ENCODE measurements at regions not wholly inside any gene's neighbourhood (a gene's known extent, or its start where the extent isn't known, plus 50 kb on each side); places are given as distances from the start of the nearest gene placed in this dataset.

DNA sequence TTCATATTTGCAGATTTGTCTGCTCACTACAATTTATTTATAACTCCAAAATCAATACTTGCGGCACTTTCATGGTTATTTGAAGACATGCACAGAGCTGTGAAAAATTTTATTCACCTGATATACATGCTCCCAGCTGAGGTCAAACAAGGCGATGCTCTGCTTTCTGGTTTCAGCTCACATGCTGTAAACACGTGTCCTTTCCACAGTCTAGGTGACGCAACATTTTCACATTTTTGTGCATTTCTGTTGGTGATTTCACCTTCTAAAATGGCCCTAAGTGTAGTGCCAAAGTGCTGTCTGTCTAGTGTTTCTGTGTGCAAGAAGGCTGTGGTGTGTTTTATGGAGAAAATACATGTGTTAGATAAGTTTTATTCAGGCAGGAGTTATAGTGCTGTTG is 650.5 kb downstream of the RNF144B start:
- DNase-seq (ENCODE audit: low spot score), result no peak
- ChIA-PET POLR2A (ENCODE audit: low non-redundant PET) (no interaction called here), CTCF (no interaction called here)
- no peak overlapping the region for H3K27ac ChIP-seq
- TF ChIP-seq, protein P1, sequence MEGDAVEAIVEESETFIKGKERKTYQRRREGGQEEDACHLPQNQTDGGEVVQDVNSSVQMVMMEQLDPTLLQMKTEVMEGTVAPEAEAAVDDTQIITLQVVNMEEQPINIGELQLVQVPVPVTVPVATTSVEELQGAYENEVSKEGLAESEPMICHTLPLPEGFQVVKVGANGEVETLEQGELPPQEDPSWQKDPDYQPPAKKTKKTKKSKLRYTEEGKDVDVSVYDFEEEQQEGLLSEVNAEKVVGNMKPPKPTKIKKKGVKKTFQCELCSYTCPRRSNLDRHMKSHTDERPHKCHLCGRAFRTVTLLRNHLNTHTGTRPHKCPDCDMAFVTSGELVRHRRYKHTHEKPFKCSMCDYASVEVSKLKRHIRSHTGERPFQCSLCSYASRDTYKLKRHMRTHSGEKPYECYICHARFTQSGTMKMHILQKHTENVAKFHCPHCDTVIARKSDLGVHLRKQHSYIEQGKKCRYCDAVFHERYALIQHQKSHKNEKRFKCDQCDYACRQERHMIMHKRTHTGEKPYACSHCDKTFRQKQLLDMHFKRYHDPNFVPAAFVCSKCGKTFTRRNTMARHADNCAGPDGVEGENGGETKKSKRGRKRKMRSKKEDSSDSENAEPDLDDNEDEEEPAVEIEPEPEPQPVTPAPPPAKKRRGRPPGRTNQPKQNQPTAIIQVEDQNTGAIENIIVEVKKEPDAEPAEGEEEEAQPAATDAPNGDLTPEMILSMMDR (conservative IDR thresholded peaks at IDR 0.05; ENCODE audit: low read depth), result no peak

DNA sequence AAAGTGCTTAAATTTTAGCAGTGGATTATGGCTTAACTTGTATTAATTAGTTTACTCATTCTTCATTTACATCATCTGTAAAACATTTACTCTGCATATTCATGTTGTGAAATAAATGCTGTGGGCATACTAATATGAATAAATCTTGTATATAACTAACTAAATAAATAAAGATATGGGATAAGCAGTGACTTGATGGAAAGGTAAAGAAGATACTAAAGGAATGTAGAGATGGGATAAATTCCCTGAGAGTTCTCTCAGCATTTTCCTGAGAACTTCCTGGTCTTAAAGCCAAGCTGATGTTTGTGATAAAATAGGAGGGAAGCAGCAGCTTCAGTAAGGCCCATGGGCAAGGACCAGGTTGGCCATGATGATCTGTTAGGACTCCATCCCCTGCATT is 652.1 kb downstream of the RNF144B start:
- CTCF ChIA-PET, result no interaction called here
- no peak overlapping the region for H3K27ac ChIP-seq
- no peak for DNase-seq (ENCODE audit: low spot score)
- POLR2A ChIA-PET (ENCODE audit: low non-redundant PET), result no interaction called here
- TF ChIP-seq, protein P1 (conservative IDR thresholded peaks at IDR 0.05; ENCODE audit: low read depth), result no peak

DNA sequence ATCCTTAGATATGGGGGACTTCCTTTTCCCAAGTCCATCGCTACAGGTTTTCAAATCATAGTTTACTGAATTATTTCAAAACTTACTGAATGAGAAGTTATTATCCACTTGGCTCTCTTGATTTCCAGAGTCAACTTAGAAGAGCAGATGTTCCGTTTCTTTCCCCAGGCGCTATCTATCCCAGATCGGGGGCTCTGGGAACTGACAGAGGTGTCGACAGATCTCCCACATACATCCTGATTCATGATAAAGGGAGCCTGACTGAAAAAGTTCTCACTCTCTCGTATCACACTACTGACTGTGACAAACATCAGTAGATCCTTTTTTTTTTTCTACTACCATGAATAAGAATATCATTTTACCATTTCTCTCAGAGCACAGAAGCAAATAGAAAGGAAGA is 654.8 kb downstream of the RNF144B start:
- TF ChIP-seq, protein P1 (conservative IDR thresholded peaks at IDR 0.05; ENCODE audit: low read depth), result no peak
- H3K27ac ChIP-seq, result no peak overlapping the region
- ChIA-PET CTCF (no interaction called here), POLR2A (ENCODE audit: low non-redundant PET) (no interaction called here)
- DNase-seq (ENCODE audit: low spot score), result no peak

DNA sequence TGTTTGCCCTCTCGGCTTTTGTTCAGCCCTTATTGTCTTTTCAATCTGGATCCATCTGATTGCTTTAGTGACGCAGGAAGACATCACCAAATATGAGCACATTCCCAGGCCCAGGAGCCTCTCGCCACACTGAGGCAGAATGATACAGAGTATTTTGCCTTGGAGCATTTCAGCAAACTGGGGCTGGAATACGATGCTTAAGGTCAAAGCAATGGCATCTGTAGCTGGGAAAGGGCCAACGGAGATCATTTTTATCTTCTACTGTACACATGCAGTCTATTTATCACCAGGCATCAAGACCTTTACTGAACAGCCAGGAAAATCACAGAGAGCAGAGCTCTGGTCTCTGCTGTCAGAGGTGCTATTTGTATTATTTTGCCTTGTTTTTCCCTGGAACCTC is 655.3 kb downstream of the RNF144B start:
- POLR2A ChIA-PET (ENCODE audit: low non-redundant PET), result no interaction called here
- CTCF ChIA-PET, result no interaction called here
- DNase-seq (ENCODE audit: low spot score), result no peak
- TF ChIP-seq, protein P1 (conservative IDR thresholded peaks at IDR 0.05; ENCODE audit: low read depth), result no peak
- no peak overlapping the region for H3K27ac ChIP-seq

DNA sequence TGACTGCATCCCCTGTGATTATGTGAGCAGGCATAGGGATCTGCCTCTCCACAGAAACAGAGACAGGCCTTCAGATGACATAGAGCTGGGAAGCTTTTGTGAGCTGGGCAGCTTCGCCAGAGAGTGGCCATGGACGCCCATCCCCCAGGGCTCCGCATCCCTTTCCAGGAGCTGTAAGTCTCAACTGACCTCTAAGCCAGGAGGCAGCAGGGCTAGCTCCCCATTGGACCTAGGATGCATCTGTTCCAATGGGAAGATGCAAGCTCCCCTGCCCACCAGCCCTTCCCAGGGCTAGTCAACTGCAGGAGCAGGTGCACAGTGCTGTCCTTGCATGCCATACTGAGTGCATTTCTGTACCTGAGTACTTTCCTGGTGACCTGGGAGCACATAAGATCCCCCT is 663.6 kb downstream of the RNF144B start:
- TF ChIP-seq, protein P1 (conservative IDR thresholded peaks at IDR 0.05; ENCODE audit: low read depth), result no peak
- no peak overlapping the region for H3K27ac ChIP-seq
- POLR2A ChIA-PET (ENCODE audit: low non-redundant PET), result no interaction called here
- no peak for DNase-seq (ENCODE audit: low spot score)
- CTCF ChIA-PET, result no interaction called here

DNA sequence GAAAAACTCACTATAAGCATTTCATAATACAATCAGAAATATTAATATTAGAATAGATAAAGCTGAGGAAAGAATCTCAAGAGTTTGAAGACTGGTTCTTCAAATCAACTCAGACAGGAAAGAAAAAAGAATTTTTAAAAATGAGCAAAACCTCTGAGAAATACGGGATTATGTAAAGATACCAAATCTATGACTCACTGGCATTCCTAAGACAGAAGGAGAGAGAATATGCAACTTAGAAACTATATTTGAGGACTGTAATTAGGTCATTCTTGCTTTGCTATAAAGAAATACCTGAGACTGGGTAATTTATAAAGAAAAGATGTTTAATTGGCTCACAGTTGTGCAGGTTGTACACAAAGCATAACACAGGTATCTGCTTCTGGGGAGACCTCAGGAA is 665.1 kb downstream of the RNF144B start:
- POLR2A ChIA-PET (ENCODE audit: low non-redundant PET), result no interaction called here
- CTCF ChIA-PET, result no interaction called here
- H3K27ac ChIP-seq, result no peak overlapping the region
- TF ChIP-seq, protein P1 (conservative IDR thresholded peaks at IDR 0.05; ENCODE audit: low read depth), result no peak
- DNase-seq (ENCODE audit: low spot score), result no peak

DNA sequence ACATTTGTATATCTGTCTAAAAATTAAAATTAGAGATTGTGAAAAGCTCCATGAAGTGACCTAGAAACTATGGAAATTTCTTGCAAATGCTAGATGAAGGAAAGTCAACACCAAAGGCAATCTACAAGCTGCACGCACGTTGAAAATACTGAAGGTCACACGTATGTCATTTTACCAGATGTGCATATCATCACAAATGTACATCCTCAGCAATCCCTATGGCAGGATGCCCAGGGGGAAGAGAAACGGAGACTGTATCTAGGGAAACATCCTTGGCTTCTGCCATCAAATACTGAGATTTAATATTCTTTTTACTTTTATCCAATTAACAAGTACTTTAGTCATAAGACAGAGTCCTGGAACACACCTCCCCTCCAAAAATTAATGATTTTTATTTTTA is 672.0 kb downstream of the RNF144B start:
- TF ChIP-seq, protein P1 (conservative IDR thresholded peaks at IDR 0.05; ENCODE audit: low read depth), result no peak
- no peak for DNase-seq (ENCODE audit: low spot score)
- CTCF ChIA-PET, result interaction anchor here (0.7 kb wide), 1 partner anchor 52 kb away, joined by 3 read pairs; no protein-coding TSS in a partner anchor
- POLR2A ChIA-PET (ENCODE audit: low non-redundant PET), result no interaction called here
- no peak overlapping the region for H3K27ac ChIP-seq

Data from RWPE1 (cell line).